IMR-90 (cell line): ENCODE measurements at regions not wholly inside any gene's neighbourhood (a gene's known extent, or its start where the extent isn't known, plus 50 kb on each side); places are given as distances from the start of the nearest gene placed in this dataset.

Experiments used
- ATAC-seq: fragments of 200-7000 bp; cut with Tn5 transposase; 2 replicates; pipeline ENCODE4 v1.9.1; 2020; ENCODE audit warnings: low read depth, mild to moderate bottlenecking, moderate library complexity
- BruUV-seq: library from RNA; stranded (reverse); fragments of 400-500 nt; replicated peaks from 2 replicates; lab custom pipeline; 2021; lab: Mats Ljungman, UMichigan
- CTCF ChIA-PET: fragments of 300-600 bp; formaldehyde crosslinking; extraction: SDS; loops from one replicate; lab custom pipeline; 2021; ENCODE audit warnings: antibody characterized with exemption; lab: Yijun Ruan, JAX
- POLR2A ChIA-PET: fragments of 300-600 bp; sonication (Branson Sonifier 250); formaldehyde crosslinking; loops from one replicate; lab custom pipeline; 2022; ENCODE audit warnings: antibody characterized with exemption; ENCODE audit not compliant: unreplicated experiment; lab: Charles Lee
- DNase-seq: peaks from one replicate; pipeline ENCODE4 v3.0.0; 2013
- H2AFZ ChIP-seq: replicated peaks from 2 replicates; pipeline ENCODE3; 2013; ENCODE audit warnings: low read length, mild to moderate bottlenecking; ENCODE audit not compliant: poor library complexity
- H2AK5ac ChIP-seq: 2 replicates; pipeline ENCODE4 v1.6.1; 2013; ENCODE audit warnings: low read depth, low read length, inconsistent platforms
- H2AK9ac ChIP-seq: replicated peaks from 2 replicates; pipeline ENCODE3; 2013; ENCODE audit warnings: mild to moderate bottlenecking, low read depth, low read length, moderate library complexity; ENCODE audit not compliant: poor library complexity
- H2BK120ac ChIP-seq: 2 replicates; pipeline ENCODE4 v1.6.1; 2013; ENCODE audit warnings: low read depth, low read length, inconsistent platforms
- H2BK15ac ChIP-seq: 3 replicates; pipeline ENCODE4 v1.6.1; 2013; ENCODE audit warnings: low read depth, low read length, inconsistent platforms
- H2BK20ac ChIP-seq: 2 replicates; pipeline ENCODE4 v1.6.1; 2013; ENCODE audit warnings: low read depth, mild to moderate bottlenecking, inconsistent platforms, low read length, moderate library complexity
- H2BK5ac ChIP-seq: 2 replicates; pipeline ENCODE4 v1.6.1; 2013; ENCODE audit warnings: mild to moderate bottlenecking, low read depth, low read length, inconsistent platforms; ENCODE audit not compliant: poor library complexity, severe bottlenecking
- H3K14ac ChIP-seq: replicated peaks from 2 replicates; pipeline ENCODE4 v1.6.1; 2013; ENCODE audit warnings: low read depth, low read length, inconsistent platforms
- H3K18ac ChIP-seq: 2 replicates; pipeline ENCODE4 v1.6.1; 2013; ENCODE audit warnings: low read depth, low read length, control low read depth
- H3K23ac ChIP-seq: 2 replicates; pipeline ENCODE4 v1.6.1; 2013; ENCODE audit warnings: low read depth, low read length, inconsistent platforms
- H3K27ac ChIP-seq: 2 replicates; pipeline ENCODE4 v1.5.1; 2013; ENCODE audit warnings: mild to moderate bottlenecking, control low read depth, low read length; ENCODE audit not compliant: insufficient read depth
- H3K27me3 ChIP-seq: 2 replicates; pipeline ENCODE4 v1.6.1; 2013; ENCODE audit warnings: low read length; ENCODE audit not compliant: control insufficient read depth, insufficient read depth
- H3K36me3 ChIP-seq: 2 replicates; pipeline ENCODE4 v1.6.1; 2013; ENCODE audit warnings: low read length, mixed read lengths; ENCODE audit not compliant: control insufficient read depth, insufficient read depth
- H3K4ac ChIP-seq: 2 replicates; pipeline ENCODE4 v1.6.1; 2013; ENCODE audit warnings: low read depth, low read length, inconsistent platforms
- H3K4me1 ChIP-seq: 2 replicates; pipeline ENCODE4 v1.6.1; 2013; ENCODE audit warnings: low read length, mixed read lengths; ENCODE audit not compliant: control insufficient read depth, insufficient read depth
- H3K4me2 ChIP-seq: 2 replicates; pipeline ENCODE4 v1.6.1; 2013; ENCODE audit warnings: low read depth, mild to moderate bottlenecking, control low read depth, low read length, moderate library complexity
- H3K4me3 ChIP-seq: 2 replicates; pipeline ENCODE4 v1.5.1; 2013; ENCODE audit warnings: low read depth, mild to moderate bottlenecking, control low read depth, low read length, moderate library complexity; ENCODE audit not compliant: insufficient read depth
- H3K56ac ChIP-seq: 2 replicates; pipeline ENCODE4 v1.6.1; 2013; ENCODE audit warnings: low read length, inconsistent platforms; ENCODE audit not compliant: insufficient read depth; ENCODE audit errors: extremely low read depth
- H3K79me1 ChIP-seq, 2 experiments: 2 replicates each; pipeline ENCODE4 v1.6.1; 2013; ENCODE audit warnings: low read length in 2 of 2, inconsistent platforms in 1 of 2, low read depth in 1 of 2
- H3K9ac ChIP-seq: 2 replicates; pipeline ENCODE4 v1.6.1; 2013; ENCODE audit warnings: low read depth, low read length, control low read depth
- H3K9me1 ChIP-seq: 2 replicates; pipeline ENCODE4 v1.6.1; 2013; ENCODE audit warnings: low read length, inconsistent platforms; ENCODE audit not compliant: insufficient read depth
- H3K9me3 ChIP-seq: 2 replicates; pipeline ENCODE4 v1.6.1; 2013; ENCODE audit warnings: low read length; ENCODE audit not compliant: control insufficient read depth, insufficient read depth
- H4K20me1 ChIP-seq: 2 replicates; pipeline ENCODE4 v1.6.1; 2013; ENCODE audit warnings: low read length, inconsistent platforms; ENCODE audit not compliant: insufficient read depth
- H4K5ac ChIP-seq: 2 replicates; pipeline ENCODE4 v1.6.1; 2013; ENCODE audit warnings: mild to moderate bottlenecking, low read depth, low read length, control low read depth
- H4K8ac ChIP-seq, 2 experiments: 2 replicates each; pipeline ENCODE4 v1.6.1; 2013; ENCODE audit warnings: low read depth in 2 of 2, low read length in 2 of 2, control low read depth in 1 of 2, inconsistent platforms in 1 of 2
- H4K91ac ChIP-seq: 2 replicates; pipeline ENCODE4 v1.6.1; 2013; ENCODE audit warnings: low read depth, low read length, inconsistent platforms; ENCODE audit not compliant: insufficient read depth
- MAFK ChIP-seq: IDR thresholded peaks from 2 replicates; pipeline ENCODE4 v1.6.1; 2012; ENCODE audit warnings: low read depth, low read length, improper control_type of control experiment
- MAZ ChIP-seq: IDR thresholded peaks from 2 replicates; pipeline ENCODE4 v1.6.1; 2012; ENCODE audit warnings: low read depth, mild to moderate bottlenecking, low read length, improper control_type of control experiment, moderate library complexity, borderline replicate concordance
- NFE2L2 ChIP-seq: fragments of 150-350 bp; IDR thresholded peaks from 2 replicates; pipeline ENCODE4 v1.6.1; 2016; ENCODE audit warnings: low read depth, mild to moderate bottlenecking, low read length
- RFX5 ChIP-seq: IDR thresholded peaks from 2 replicates; pipeline ENCODE4 v1.8.0; 2012; ENCODE audit warnings: low read depth, mild to moderate bottlenecking, low read length, moderate library complexity
- WGBS, 2 experiments: methylation state at CpG; one replicate each; pipeline versions ENCODE4 v1.1.5 to v1.1.7; 2013; ENCODE audit warnings: missing lambda C conversion rate in 2 of 2; ENCODE audit not compliant: insufficient read length in 1 of 2; ENCODE audit errors: extremely low coverage in 2 of 2; 5-methylcytosine and 5-hydroxymethylcytosine counted together
- dilution Hi-C: fragments of 300-500 bp; cut with HindIII; formaldehyde crosslinking; loops from one replicate; pipeline ENCODE4 v1.14.3; 2018; ENCODE audit warnings: low sequenced_read_pairs; ENCODE audit not compliant: unreplicated experiment
- in situ Hi-C: fragments of 300-500 bp; cut with MboI; formaldehyde crosslinking; loops from 3 replicates; pipeline ENCODE4 v1.14.3; 2019; ENCODE audit warnings: low sequenced_read_pairs, inconsistent platforms, mixed read lengths
- intact Hi-C: fragments of 100-400 bp; cut with micrococcal nuclease; formaldehyde crosslinking; loops from 2 replicates; pipeline ENCODE4 v1.10.0; 2022
- TF ChIP-seq, protein P1 (sequence below): fragments of 150-350 bp; IDR thresholded peaks from 2 replicates; pipeline ENCODE4 v1.6.1; 2017; ENCODE audit warnings: mild to moderate bottlenecking, antibody characterized with exemption, low read length, low read depth

DNA sequence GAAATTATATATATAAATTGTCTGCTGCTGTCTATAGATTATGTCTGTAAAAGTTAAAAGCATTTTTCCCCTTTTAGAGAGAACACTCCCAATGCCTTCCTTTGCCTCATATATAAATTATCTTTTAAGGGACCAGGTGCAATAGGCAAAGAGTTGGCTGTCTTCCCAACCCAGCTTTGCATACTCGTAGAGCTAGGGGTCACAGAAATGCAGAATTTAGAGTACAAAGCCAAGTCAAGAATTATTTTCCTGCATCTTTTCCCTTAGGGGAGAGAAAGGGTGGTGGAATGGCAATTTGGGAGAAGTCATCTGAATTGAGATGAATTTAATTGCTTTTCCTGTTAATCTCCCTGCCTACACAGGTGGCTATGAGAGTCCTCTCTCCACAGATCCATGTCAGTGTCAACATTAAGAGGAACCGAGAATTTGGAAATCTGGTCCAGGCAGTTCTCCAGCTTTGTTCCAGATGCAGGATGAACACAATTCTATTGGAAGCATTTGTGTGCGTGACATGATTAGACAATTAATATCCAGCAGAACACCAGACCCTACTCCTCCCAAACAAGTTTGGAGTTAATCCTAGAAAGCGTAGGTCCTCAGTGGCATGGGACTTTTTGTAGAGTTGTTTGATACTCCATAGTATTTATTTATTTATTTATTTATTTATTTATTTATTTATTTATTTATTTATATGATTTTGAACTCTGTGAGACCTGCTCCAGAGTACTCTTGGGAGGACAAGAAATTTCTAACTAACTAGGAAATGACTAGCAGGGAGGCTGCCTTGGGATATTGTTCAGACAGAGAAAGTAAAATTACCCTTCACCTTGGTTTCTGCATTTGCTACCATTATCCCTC is 80.3 kb upstream of the SKAP2 start:
- no peak overlapping the region for H3K4me2 ChIP-seq
- H3K27me3 ChIP-seq: peaks cover 1% of the 10 kb centered on the region
- no TSS peak for BruUV-seq
- no peak for ATAC-seq
- no peak overlapping the region for H2AK5ac ChIP-seq
- H3K4me1 ChIP-seq: no peaks in the 10 kb centered on the region
- CTCF ChIA-PET: no interaction called here
- WGBS, 2 experiments: 80% methylated on average over 1 of the region's 4 CpGs; no CpG with 5 or more reads in 1 of the 2 experiments
- H3K9me1 ChIP-seq: no peaks in the 10 kb centered on the region
- H3K4ac ChIP-seq: no peak overlapping the region
- no peak overlapping the region for H3K27ac ChIP-seq
- no peak overlapping the region for H4K8ac ChIP-seq
- intact Hi-C loops (no loop called here), dilution Hi-C loops (no loop called here), in situ Hi-C loops (no loop called here)
- H3K18ac ChIP-seq: no peak overlapping the region
- no peak overlapping the region for H2AFZ ChIP-seq
- no peak overlapping the region for H3K56ac ChIP-seq
- no peak overlapping the region for H2BK20ac ChIP-seq
- no peaks in the 10 kb centered on the region for H3K36me3 ChIP-seq
- H4K91ac ChIP-seq: no peak overlapping the region
- TF ChIP-seq, protein P1, sequence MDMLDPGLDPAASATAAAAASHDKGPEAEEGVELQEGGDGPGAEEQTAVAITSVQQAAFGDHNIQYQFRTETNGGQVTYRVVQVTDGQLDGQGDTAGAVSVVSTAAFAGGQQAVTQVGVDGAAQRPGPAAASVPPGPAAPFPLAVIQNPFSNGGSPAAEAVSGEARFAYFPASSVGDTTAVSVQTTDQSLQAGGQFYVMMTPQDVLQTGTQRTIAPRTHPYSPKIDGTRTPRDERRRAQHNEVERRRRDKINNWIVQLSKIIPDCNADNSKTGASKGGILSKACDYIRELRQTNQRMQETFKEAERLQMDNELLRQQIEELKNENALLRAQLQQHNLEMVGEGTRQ: no peak
- no peak for TF ChIP-seq MAFK
- no peak for TF ChIP-seq RFX5
- no peak for TF ChIP-seq MAZ
- no peak for TF ChIP-seq NFE2L2
- H3K9me3 ChIP-seq: no peaks in the 10 kb centered on the region
- DNase-seq: no peak
- no peak overlapping the region for H3K4me3 ChIP-seq
- H2BK120ac ChIP-seq: no peak overlapping the region
- H3K14ac ChIP-seq: no peak overlapping the region
- no peaks in the 10 kb centered on the region for H3K79me1 ChIP-seq
- H3K9ac ChIP-seq: no peak overlapping the region
- POLR2A ChIA-PET: no interaction called here
- H4K5ac ChIP-seq: no peak overlapping the region
- no peak overlapping the region for H2BK15ac ChIP-seq
- H2BK5ac ChIP-seq: no peak overlapping the region
- H3K23ac ChIP-seq: no peak overlapping the region
- H2AK9ac ChIP-seq: no peak overlapping the region
- H4K20me1 ChIP-seq: no peaks in the 10 kb centered on the region
